ENCODE measurements at regions not wholly inside any gene's neighbourhood (a gene's known extent, or its start where the extent isn't known, plus 50 kb on each side); places are given as distances from the start of the nearest gene placed in this dataset.

DNA sequence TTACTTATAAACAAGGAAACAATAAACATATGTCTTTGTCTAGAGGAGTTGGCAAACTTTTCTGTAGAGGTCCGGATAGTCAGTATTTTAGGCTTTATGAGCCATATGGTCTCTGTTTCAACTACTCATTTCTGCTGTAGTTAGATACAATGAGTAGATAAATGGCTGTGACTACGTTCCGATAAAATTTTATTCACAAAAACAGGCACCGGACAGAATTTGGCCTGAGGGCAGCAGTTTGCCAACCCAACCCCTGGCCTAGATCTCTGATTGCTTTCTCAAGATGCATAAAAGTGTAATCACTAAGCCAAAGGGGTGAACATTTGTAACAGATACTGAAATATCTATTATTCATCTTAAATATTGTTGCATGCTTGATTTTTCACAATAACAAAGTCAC is 123.1 kb upstream of the ESRRG start:
- Histone ChIP-seq H3K9me3 (ENCODE audit: control insufficient read depth in 2 of 2, low read length in 2 of 2) (no peaks in the 10 kb centered on the region), H3K27me3 (ENCODE audit: control insufficient read depth in 1 of 2, insufficient read depth in 2 of 2, low read length in 2 of 2) (no peaks in the 10 kb centered on the region), H3K9ac (ENCODE audit: low read length in 2 of 2) (no peak overlapping the region), H3K4me3 (ENCODE audit: low read length in 2 of 2) (no peak overlapping the region), H3K27ac (ENCODE audit: low read length) (no peak overlapping the region), H3K4me1 (ENCODE audit: control insufficient read depth, insufficient read depth, low read length) (no peaks in the 10 kb centered on the region), H3K36me3 (ENCODE audit: control insufficient read depth in 2 of 2, insufficient read depth in 2 of 2, low read length in 2 of 2) (no peaks in the 10 kb centered on the region)

DNA sequence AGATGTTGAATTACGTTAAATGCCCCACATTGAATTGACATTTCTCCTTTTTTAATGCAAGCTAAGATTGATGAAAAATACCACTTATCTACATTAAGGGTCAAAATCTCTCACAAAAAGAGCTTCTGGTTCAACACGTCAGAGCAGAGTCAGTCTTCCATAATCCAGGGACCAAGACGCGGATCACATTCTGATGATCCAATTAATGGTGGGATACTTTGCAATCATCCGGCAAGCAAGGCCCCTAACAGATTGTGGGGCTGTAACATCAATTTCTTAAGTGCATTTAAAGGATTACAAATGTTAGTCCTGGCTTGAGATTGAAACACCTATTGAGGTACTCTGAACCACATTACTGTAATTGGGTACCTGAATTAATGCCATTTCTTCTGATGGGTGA is 120.2 kb upstream of the ESRRG start:
- H3K4me1 ChIP-seq (ENCODE audit: control insufficient read depth, insufficient read depth, low read length), result no peaks in the 10 kb centered on the region
- H3K36me3 ChIP-seq (ENCODE audit: control insufficient read depth in 2 of 2, insufficient read depth in 2 of 2, low read length in 2 of 2), result no peaks in the 10 kb centered on the region
- H3K27me3 ChIP-seq (ENCODE audit: control insufficient read depth in 1 of 2, insufficient read depth in 2 of 2, low read length in 2 of 2), result no peaks in the 10 kb centered on the region
- no peaks in the 10 kb centered on the region for H3K9me3 ChIP-seq (ENCODE audit: control insufficient read depth in 2 of 2, low read length in 2 of 2)
- no peak overlapping the region for H3K4me3 ChIP-seq (ENCODE audit: low read length in 2 of 2)
- H3K9ac ChIP-seq (ENCODE audit: low read length in 2 of 2), result no peak overlapping the region
- no peak overlapping the region for H3K27ac ChIP-seq (ENCODE audit: low read length)

DNA sequence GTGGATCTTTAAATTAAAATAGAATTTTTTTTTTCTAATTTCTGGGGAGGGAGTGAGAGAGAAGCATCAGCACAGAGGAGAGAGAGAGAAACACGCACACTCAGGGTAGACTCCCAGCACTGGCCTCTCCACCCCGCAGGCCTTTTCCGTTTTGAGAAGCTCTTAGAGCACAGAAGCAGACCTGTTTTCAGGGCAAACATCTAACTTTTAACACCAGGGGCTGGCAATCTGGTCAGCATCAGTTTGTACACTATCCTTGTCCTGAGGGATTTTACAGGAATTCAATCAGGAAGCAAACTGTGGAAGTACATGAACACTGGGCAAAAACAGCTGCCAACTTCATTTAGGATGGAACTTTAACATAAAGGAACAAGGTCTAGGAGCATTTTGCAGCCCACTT is 117.9 kb upstream of the ESRRG start:
- no peaks in the 10 kb centered on the region for H3K36me3 ChIP-seq (ENCODE audit: control insufficient read depth in 2 of 2, insufficient read depth in 2 of 2, low read length in 2 of 2)
- H3K4me1 ChIP-seq (ENCODE audit: control insufficient read depth, insufficient read depth, low read length), result no peaks in the 10 kb centered on the region
- no peak overlapping the region for H3K4me3 ChIP-seq (ENCODE audit: low read length in 2 of 2)
- no peak overlapping the region for H3K9ac ChIP-seq (ENCODE audit: low read length in 2 of 2)
- no peaks in the 10 kb centered on the region for H3K27me3 ChIP-seq (ENCODE audit: control insufficient read depth in 1 of 2, insufficient read depth in 2 of 2, low read length in 2 of 2)
- H3K9me3 ChIP-seq (ENCODE audit: control insufficient read depth in 2 of 2, low read length in 2 of 2), result no peaks in the 10 kb centered on the region
- H3K27ac ChIP-seq (ENCODE audit: low read length), result no peak overlapping the region

DNA sequence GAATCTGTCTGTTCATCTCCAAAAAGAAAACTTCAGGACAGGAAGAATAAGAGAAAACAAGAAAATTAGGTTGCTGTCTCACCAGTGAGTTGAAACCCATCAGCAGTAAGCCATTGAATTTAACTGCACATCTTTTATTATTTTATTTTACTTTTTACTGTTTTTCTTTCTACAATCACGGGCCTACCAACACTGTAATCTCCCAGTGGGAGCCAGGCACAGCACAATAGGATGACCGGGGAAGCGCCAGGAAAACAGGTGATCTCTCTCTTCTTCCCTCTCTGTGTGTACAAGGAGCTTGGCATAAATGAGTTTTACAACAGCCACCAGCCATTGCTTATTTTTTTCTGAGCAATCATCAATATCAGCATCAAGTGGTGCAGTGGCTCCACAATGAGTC is 113.1 kb upstream of the ESRRG start:
- H3K36me3 ChIP-seq (ENCODE audit: control insufficient read depth in 2 of 2, insufficient read depth in 2 of 2, low read length in 2 of 2), result no peaks in the 10 kb centered on the region
- H3K27ac ChIP-seq (ENCODE audit: low read length), result no peak overlapping the region
- H3K27me3 ChIP-seq (ENCODE audit: control insufficient read depth in 1 of 2, insufficient read depth in 2 of 2, low read length in 2 of 2), result no peaks in the 10 kb centered on the region
- no peaks in the 10 kb centered on the region for H3K9me3 ChIP-seq (ENCODE audit: control insufficient read depth in 2 of 2, low read length in 2 of 2)
- no peaks in the 10 kb centered on the region for H3K4me1 ChIP-seq (ENCODE audit: control insufficient read depth, insufficient read depth, low read length)
- H3K9ac ChIP-seq (ENCODE audit: low read length in 2 of 2), result no peak overlapping the region
- H3K4me3 ChIP-seq (ENCODE audit: low read length in 2 of 2), result no peak overlapping the region

DNA sequence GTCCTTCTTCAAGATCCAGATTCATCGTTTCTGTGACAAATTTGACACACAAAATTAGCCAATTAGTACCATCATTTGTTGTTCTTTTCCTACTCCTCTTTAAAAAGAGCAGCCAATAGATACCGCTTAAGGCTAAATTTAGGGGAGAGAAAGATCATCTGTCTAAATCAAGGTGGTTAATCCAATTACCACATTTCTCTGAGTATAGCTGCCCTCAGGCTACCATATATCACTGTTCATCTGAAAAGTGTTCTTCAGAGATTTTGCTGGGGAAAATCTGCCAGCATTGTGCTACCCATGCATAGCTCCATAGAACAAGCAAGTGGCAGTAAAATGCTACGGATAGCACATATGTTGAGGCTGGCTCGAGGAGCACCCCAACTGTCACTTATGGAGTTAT is 110.3 kb upstream of the ESRRG start:
- Histone ChIP-seq H3K36me3 (ENCODE audit: control insufficient read depth in 2 of 2, insufficient read depth in 2 of 2, low read length in 2 of 2) (no peaks in the 10 kb centered on the region), H3K27ac (ENCODE audit: low read length) (no peak overlapping the region), H3K9ac (ENCODE audit: low read length in 2 of 2) (no peak overlapping the region), H3K4me1 (ENCODE audit: control insufficient read depth, insufficient read depth, low read length) (peaks cover 5% of the 10 kb centered on the region), H3K4me3 (ENCODE audit: low read length in 2 of 2) (no peak overlapping the region), H3K9me3 (ENCODE audit: control insufficient read depth in 2 of 2, low read length in 2 of 2) (no peaks in the 10 kb centered on the region), H3K27me3 (ENCODE audit: control insufficient read depth in 1 of 2, insufficient read depth in 2 of 2, low read length in 2 of 2) (no peaks in the 10 kb centered on the region)

DNA sequence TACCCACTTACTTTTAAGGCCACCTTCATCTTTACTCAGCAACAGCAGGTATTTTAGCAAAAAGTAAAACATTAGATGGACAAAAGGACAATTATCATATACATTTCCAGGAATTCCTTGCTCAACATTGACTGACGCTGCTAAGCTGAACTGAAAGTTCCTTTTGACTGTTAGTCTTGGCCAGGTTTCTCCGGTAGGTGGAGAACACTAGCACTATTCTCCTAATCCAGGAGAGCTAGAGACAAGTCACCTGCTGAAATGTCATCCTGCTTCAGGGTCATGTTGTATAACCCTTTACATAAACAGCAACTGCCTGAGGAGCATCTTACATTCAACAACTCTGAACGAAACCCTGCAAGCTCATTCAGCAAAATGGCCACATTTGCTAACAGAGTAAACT is 109.0 kb upstream of the ESRRG start:
- Histone ChIP-seq H3K36me3 (ENCODE audit: control insufficient read depth in 2 of 2, insufficient read depth in 2 of 2, low read length in 2 of 2) (no peaks in the 10 kb centered on the region), H3K4me3 (ENCODE audit: low read length in 2 of 2) (no peak overlapping the region), H3K9me3 (ENCODE audit: control insufficient read depth in 2 of 2, low read length in 2 of 2) (no peaks in the 10 kb centered on the region), H3K4me1 (ENCODE audit: control insufficient read depth, insufficient read depth, low read length) (peaks cover 5% of the 10 kb centered on the region), H3K27ac (ENCODE audit: low read length) (no peak overlapping the region), H3K27me3 (ENCODE audit: control insufficient read depth in 1 of 2, insufficient read depth in 2 of 2, low read length in 2 of 2) (no peaks in the 10 kb centered on the region), H3K9ac (ENCODE audit: low read length in 2 of 2) (no peak overlapping the region)

DNA sequence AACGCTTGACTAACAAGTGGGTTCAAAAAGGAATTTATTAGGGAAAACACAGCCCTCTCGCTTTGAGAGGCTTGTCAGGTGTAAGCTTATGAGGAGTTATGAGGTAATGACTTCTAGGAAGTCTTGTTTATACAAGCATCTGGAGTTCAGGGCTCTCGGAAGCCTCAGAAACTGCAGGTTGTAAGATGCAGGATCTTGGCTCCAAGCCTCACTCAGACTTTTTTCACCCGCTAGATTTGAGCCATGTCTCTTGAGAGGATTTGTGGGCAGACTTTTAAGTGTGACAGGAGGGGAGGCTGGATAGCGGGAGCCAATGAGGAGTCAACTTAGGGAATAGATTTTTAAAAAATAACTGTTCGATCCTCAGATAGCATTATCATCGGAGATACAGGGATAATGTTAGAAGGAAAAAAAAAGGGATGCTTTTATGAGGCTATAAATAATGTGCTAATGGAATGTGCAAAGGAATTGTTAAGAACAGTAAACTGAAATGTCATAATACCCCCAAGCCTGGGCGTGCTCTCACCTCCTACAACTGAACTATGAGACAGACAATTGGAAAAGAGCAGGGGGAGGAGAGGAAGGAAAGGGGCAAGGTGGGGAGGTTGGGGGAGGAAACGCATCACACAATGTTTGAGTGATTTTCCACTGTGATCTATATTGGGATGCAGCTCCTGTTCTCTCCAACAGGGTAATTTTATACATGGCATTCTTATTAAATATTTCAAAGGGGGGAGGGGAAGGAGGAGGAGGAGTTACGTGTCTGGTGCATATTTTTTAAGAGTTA is 107.4 kb upstream of the ESRRG start:
- Histone ChIP-seq H3K4me1 (ENCODE audit: control insufficient read depth, insufficient read depth, low read length) (peaks cover 5% of the 10 kb centered on the region), H3K4me3 (ENCODE audit: low read length in 2 of 2) (no peak overlapping the region), H3K36me3 (ENCODE audit: control insufficient read depth in 2 of 2, insufficient read depth in 2 of 2, low read length in 2 of 2) (no peaks in the 10 kb centered on the region), H3K27me3 (ENCODE audit: control insufficient read depth in 1 of 2, insufficient read depth in 2 of 2, low read length in 2 of 2) (no peaks in the 10 kb centered on the region), H3K9me3 (ENCODE audit: control insufficient read depth in 2 of 2, low read length in 2 of 2) (no peaks in the 10 kb centered on the region), H3K9ac (ENCODE audit: low read length in 2 of 2) (no peak overlapping the region), H3K27ac (ENCODE audit: low read length) (no peak overlapping the region)

DNA sequence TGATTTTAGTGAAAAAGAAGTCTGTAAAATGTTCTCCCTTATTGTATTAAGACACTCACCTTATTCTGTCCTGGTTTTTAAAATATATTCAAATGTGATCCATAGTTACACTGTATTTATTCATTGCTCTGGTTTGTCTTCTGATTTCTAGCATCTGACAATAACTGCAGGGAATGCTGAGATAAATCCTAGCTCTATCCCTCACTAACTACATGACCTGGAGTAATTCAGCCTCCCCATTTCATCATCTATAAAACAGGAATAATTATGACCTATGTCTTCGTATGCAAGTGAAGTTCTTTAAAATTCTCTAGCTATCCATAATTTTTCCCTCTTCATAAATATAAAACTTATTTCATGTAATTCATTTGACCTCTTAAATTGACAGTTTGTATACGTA is 104.0 kb upstream of the ESRRG start:
- Histone ChIP-seq H3K36me3 (ENCODE audit: control insufficient read depth in 2 of 2, insufficient read depth in 2 of 2, low read length in 2 of 2) (no peaks in the 10 kb centered on the region), H3K9ac (ENCODE audit: low read length in 2 of 2) (no peak overlapping the region), H3K4me1 (ENCODE audit: control insufficient read depth, insufficient read depth, low read length) (peaks cover 5% of the 10 kb centered on the region), H3K27me3 (ENCODE audit: control insufficient read depth in 1 of 2, insufficient read depth in 2 of 2, low read length in 2 of 2) (no peaks in the 10 kb centered on the region), H3K9me3 (ENCODE audit: control insufficient read depth in 2 of 2, low read length in 2 of 2) (no peaks in the 10 kb centered on the region), H3K4me3 (ENCODE audit: low read length in 2 of 2) (no peak overlapping the region), H3K27ac (ENCODE audit: low read length) (no peak overlapping the region)

DNA sequence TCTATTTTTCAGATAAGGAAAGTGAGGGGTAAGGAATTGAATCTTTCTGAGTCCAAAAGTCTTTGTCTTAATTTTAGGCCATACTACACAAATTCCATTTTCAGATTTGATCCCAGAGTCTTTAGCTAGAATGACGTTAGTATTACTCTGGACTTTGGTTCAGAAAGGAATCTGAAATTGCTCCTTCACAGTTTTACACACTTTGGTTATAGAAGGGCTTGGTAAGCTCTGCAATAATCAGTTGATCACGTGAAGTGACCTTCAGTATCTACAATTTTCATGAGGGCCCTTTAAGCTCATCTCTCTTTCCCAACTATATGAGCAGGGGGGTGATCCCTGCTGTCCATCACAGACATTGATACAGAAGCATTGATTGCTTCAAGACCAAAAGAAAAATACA is 103.4 kb upstream of the ESRRG start:
- Histone ChIP-seq H3K36me3 (ENCODE audit: control insufficient read depth in 2 of 2, insufficient read depth in 2 of 2, low read length in 2 of 2) (no peaks in the 10 kb centered on the region), H3K9ac (ENCODE audit: low read length in 2 of 2) (no peak overlapping the region), H3K9me3 (ENCODE audit: control insufficient read depth in 2 of 2, low read length in 2 of 2) (no peaks in the 10 kb centered on the region), H3K27me3 (ENCODE audit: control insufficient read depth in 1 of 2, insufficient read depth in 2 of 2, low read length in 2 of 2) (no peaks in the 10 kb centered on the region), H3K4me3 (ENCODE audit: low read length in 2 of 2) (no peak overlapping the region), H3K4me1 (ENCODE audit: control insufficient read depth, insufficient read depth, low read length) (peaks cover 5% of the 10 kb centered on the region), H3K27ac (ENCODE audit: low read length) (no peak overlapping the region)

DNA sequence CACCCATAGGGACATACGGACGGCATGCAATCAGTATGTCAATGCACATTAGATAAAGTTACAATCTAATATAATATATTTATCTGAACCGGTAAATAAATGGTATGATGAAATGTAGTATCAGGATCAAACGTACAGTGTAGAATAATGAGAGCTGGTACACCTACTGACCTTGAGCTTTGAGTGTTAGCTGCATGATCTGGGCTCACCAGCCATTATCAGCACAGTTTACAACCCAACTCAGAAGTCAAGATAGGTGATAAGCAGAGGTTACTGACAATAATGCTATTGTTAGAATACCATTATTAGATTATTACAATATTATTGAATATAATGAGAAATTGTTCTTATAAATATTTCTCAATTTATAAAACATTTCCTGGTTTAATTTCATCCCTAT is 103.0 kb upstream of the ESRRG start:
- Histone ChIP-seq H3K9me3 (ENCODE audit: control insufficient read depth in 2 of 2, low read length in 2 of 2) (no peaks in the 10 kb centered on the region), H3K9ac (ENCODE audit: low read length in 2 of 2) (no peak overlapping the region), H3K4me3 (ENCODE audit: low read length in 2 of 2) (no peak overlapping the region), H3K27ac (ENCODE audit: low read length) (no peak overlapping the region), H3K36me3 (ENCODE audit: control insufficient read depth in 2 of 2, insufficient read depth in 2 of 2, low read length in 2 of 2) (no peaks in the 10 kb centered on the region), H3K4me1 (ENCODE audit: control insufficient read depth, insufficient read depth, low read length) (peaks cover 5% of the 10 kb centered on the region), H3K27me3 (ENCODE audit: control insufficient read depth in 1 of 2, insufficient read depth in 2 of 2, low read length in 2 of 2) (no peaks in the 10 kb centered on the region)

DNA sequence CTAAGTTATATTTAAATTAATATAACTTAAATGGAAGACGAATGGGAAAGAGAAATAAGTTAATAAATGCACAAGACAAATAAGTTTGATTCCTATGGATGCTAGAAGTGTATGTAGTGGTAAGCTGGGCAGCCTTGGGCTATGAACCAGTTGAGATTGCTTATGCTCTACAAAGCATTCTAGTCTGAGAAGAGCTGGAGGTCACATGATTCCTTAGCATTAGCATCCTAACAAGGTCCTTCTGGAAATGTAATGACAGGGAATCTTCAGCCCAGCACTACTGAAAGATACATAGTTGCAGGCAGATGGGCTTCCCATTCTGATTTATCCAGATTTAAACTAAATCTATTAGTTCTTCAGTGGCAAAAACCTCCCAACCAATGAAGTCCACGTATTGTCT is 102.3 kb upstream of the ESRRG start:
- no peaks in the 10 kb centered on the region for H3K36me3 ChIP-seq (ENCODE audit: control insufficient read depth in 2 of 2, insufficient read depth in 2 of 2, low read length in 2 of 2)
- no peaks in the 10 kb centered on the region for H3K27me3 ChIP-seq (ENCODE audit: control insufficient read depth in 1 of 2, insufficient read depth in 2 of 2, low read length in 2 of 2)
- peaks cover 1% of the 10 kb centered on the region for H3K4me1 ChIP-seq (ENCODE audit: control insufficient read depth, insufficient read depth, low read length)
- no peaks in the 10 kb centered on the region for H3K9me3 ChIP-seq (ENCODE audit: control insufficient read depth in 2 of 2, low read length in 2 of 2)
- no peak overlapping the region for H3K9ac ChIP-seq (ENCODE audit: low read length in 2 of 2)
- no peak overlapping the region for H3K27ac ChIP-seq (ENCODE audit: low read length)
- H3K4me3 ChIP-seq (ENCODE audit: low read length in 2 of 2), result no peak overlapping the region
